HCT116 (cell line): ENCODE measurements at regions not wholly inside any gene's neighbourhood (a gene's known extent, or its start where the extent isn't known, plus 50 kb on each side); places are given as distances from the start of the nearest gene placed in this dataset.

Source experiments
- ATAC-seq: fragments of 200-7000 bp; cut with Tn5 transposase; 2 replicates; pipeline ENCODE4 v1.9.1; 2020; ENCODE audit warnings: mild to moderate bottlenecking, moderate library complexity
- BruUV-seq: library from RNA; stranded (reverse); fragments of 400-500 nt; replicated peaks from 2 replicates; lab custom pipeline; 2021; lab: Mats Ljungman, UMichigan
- CTCF ChIA-PET: fragments of 300-600 bp; sonication (Branson Sonifier 250); formaldehyde crosslinking; loops from one replicate; lab custom pipeline; 2021; ENCODE audit warnings: antibody characterized with exemption; lab: Charles Lee
- POLR2A ChIA-PET: fragments of 300-600, 350-600 bp; sonication (Branson Sonifier 250); formaldehyde crosslinking; loops from one replicate; lab custom pipeline; 2021; ENCODE audit warnings: antibody characterized with exemption; lab: Charles Lee
- RAD21 ChIA-PET, 2 experiments: fragments of 300-600 bp; sonication (Branson Sonifier 250); formaldehyde crosslinking; loops; one replicate each; lab custom pipeline; 2023; ENCODE audit warnings: low total read pairs in 2 of 2; ENCODE audit not compliant: uncharacterized antibody in 2 of 2, unreplicated experiment in 2 of 2, low non-redundant PET in 1 of 2; lab: Charles Lee
- DNase-seq: peaks from one replicate; pipeline ENCODE4 v3.0.0-alpha.2; 2010; ENCODE audit warnings: low read depth, low spot score
- H2AFZ ChIP-seq: fragments of 200-600 bp; shearing (Covaris generic), sonication (generic); 2 replicates; pipeline ENCODE4 v1.6.1; 2017; ENCODE audit warnings: low read depth, mixed run types, mixed read lengths, antibody characterized with exemption, low read length; ENCODE audit not compliant: poor library complexity, severe bottlenecking
- H3K27ac ChIP-seq: 2 replicates; pipeline ENCODE4 v1.5.1; 2012; ENCODE audit warnings: low read depth, low read length
- H3K27me3 ChIP-seq: fragments of 200-600 bp; sonication (generic); 2 replicates; pipeline ENCODE4 v1.6.1; 2016; ENCODE audit warnings: mixed run types, low read length, mixed read lengths; ENCODE audit not compliant: insufficient read depth
- H3K36me3 ChIP-seq, 2 experiments: fragments of 200-500 bp in 1 of 2; fragments of 200-600 bp in 1 of 2; sonication (Bioruptor generic) in 1 of 2; sonication (generic) in 1 of 2; 2 replicates each; pipeline versions ENCODE4 v1.5.1 to v1.6.1; 2014 to 2016; ENCODE audit warnings: low read length in 2 of 2, inconsistent platforms in 1 of 2, mixed read lengths in 1 of 2, mixed run types in 1 of 2; ENCODE audit not compliant: insufficient read depth in 2 of 2, control insufficient read depth in 1 of 2
- H3K4me1 ChIP-seq, 2 experiments: fragments of 200-600 bp in 1 of 2; sonication (generic) in 1 of 2; 2 replicates each; pipeline versions ENCODE4 v1.5.1 to v1.6.1; 2012 to 2017; ENCODE audit warnings: low read length in 2 of 2, inconsistent platforms in 1 of 2, mild to moderate bottlenecking in 1 of 2, mixed read lengths in 1 of 2, mixed run types in 1 of 2, moderate library complexity in 1 of 2; ENCODE audit not compliant: insufficient read depth in 2 of 2, control insufficient read depth in 1 of 2
- H3K4me2 ChIP-seq: fragments of 200-600 bp; sonication (generic); 2 replicates; pipeline ENCODE4 v1.6.1; 2017; ENCODE audit warnings: mixed run types, low read length, mixed read lengths
- H3K4me3 ChIP-seq, 2 experiments: fragments of 200-600 bp in 1 of 2; sonication (generic) in 1 of 2; replicated peaks in 1 of 2; 2 replicates each; pipeline ENCODE4 v1.5.1; 2011 to 2016; ENCODE audit warnings: low read length in 2 of 2, control low read depth in 1 of 2, low read depth in 1 of 2, mild to moderate bottlenecking in 1 of 2, mixed read lengths in 1 of 2, mixed run types in 1 of 2
- H3K79me2 ChIP-seq: fragments of 200-600 bp; sonication (generic); 2 replicates; pipeline ENCODE4 v1.6.1; 2017; ENCODE audit warnings: mild to moderate bottlenecking, mixed run types, low read length, moderate library complexity, mixed read lengths; ENCODE audit not compliant: insufficient read depth
- H3K9ac ChIP-seq: fragments of 200-600 bp; sonication (generic); 2 replicates; pipeline ENCODE4 v1.6.1; 2016; ENCODE audit warnings: low read length, mixed read lengths
- H3K9me2 ChIP-seq: fragments of 200-600 bp; sonication (generic), shearing (Covaris generic); 2 replicates; pipeline ENCODE4 v1.6.1; 2017; ENCODE audit warnings: mixed run types, mild to moderate bottlenecking, moderate library complexity; ENCODE audit not compliant: insufficient read depth
- H3K9me3 ChIP-seq, 2 experiments: fragments of 200-500 bp in 1 of 2; fragments of 200-600 bp in 1 of 2; sonication (Bioruptor generic) in 1 of 2; sonication (generic) in 1 of 2; 2 replicates each; pipeline ENCODE4 v1.6.1; 2014 to 2017; ENCODE audit warnings: low read length in 2 of 2, mixed read lengths in 2 of 2, inconsistent platforms in 1 of 2, low read depth in 1 of 2, mild to moderate bottlenecking in 1 of 2, mixed run types in 1 of 2, moderate library complexity in 1 of 2; ENCODE audit not compliant: control insufficient read depth in 1 of 2, insufficient read depth in 1 of 2
- H4K20me1 ChIP-seq: fragments of 200-600 bp; sonication (generic), shearing (Covaris generic); 2 replicates; pipeline ENCODE4 v1.6.1; 2017; ENCODE audit warnings: mixed run types, mild to moderate bottlenecking, moderate library complexity; ENCODE audit not compliant: insufficient read depth
- CBX3 ChIP-seq: IDR thresholded peaks from 2 replicates; pipeline ENCODE4 v1.6.1; 2012; ENCODE audit warnings: low read depth
- EZH2 ChIP-seq: fragments of 200-600 bp; sonication (generic); IDR thresholded peaks from 2 replicates; pipeline ENCODE4 v1.6.1; 2017; ENCODE audit warnings: antibody characterized with exemption, mixed run types
- FOSL1 ChIP-seq: IDR thresholded peaks from 2 replicates; pipeline ENCODE4 v1.6.1; 2012; ENCODE audit warnings: low read depth
- JUND ChIP-seq: IDR thresholded peaks from 2 replicates; pipeline ENCODE4 v1.6.1; 2012
- POLR2AphosphoS5 ChIP-seq: IDR thresholded peaks from 2 replicates; pipeline ENCODE4 v1.6.1; 2011; ENCODE audit warnings: mild to moderate bottlenecking, low read depth, low read length, moderate library complexity
- RAD21 ChIP-seq: IDR thresholded peaks from 2 replicates; pipeline ENCODE4 v1.6.1; 2012; ENCODE audit warnings: low read depth, mild to moderate bottlenecking
- SIN3A ChIP-seq: IDR thresholded peaks from 2 replicates; pipeline ENCODE4 v1.6.1; 2012; ENCODE audit warnings: low read depth
- TCF7L2 ChIP-seq: IDR thresholded peaks from 2 replicates; pipeline ENCODE4 v1.7.0; 2011; ENCODE audit warnings: borderline replicate concordance, inconsistent platforms; ENCODE audit not compliant: insufficient read depth, insufficient read length; ENCODE audit errors: extremely low read depth
- YY1 ChIP-seq: IDR thresholded peaks from 2 replicates; pipeline ENCODE4 v1.6.1; 2011; ENCODE audit warnings: low read length, low read depth, moderate library complexity, mild to moderate bottlenecking; ENCODE audit not compliant: insufficient replicate concordance; ENCODE audit errors: extremely low read depth
- ZFX ChIP-seq: fragments of 450-650 bp; IDR thresholded peaks from 2 replicates; pipeline ENCODE4 v1.6.1; 2017
- ZNF274 ChIP-seq: fragments of 200-500 bp; sonication (Bioruptor generic); IDR thresholded peaks from 2 replicates; pipeline ENCODE4 v1.6.1; 2014; ENCODE audit warnings: mild to moderate bottlenecking, low read depth, low read length, inconsistent platforms
- intact Hi-C: fragments of 100-400 bp; cut with micrococcal nuclease; formaldehyde crosslinking; loops from 2 replicates; pipeline ENCODE4 v1.10.0; 2022
- TF ChIP-seq, protein P1 (sequence below): IDR thresholded peaks from 2 replicates; pipeline ENCODE4 v1.6.1; 2012; ENCODE audit warnings: low read depth
- TF ChIP-seq, protein P2 (sequence below), 3 experiments: fragments of 200-600 bp in 1 of 3; sonication (generic) in 1 of 3; IDR thresholded peaks in 2 of 3; conservative IDR thresholded peaks in 1 of 3; 2 replicates each; pipeline ENCODE4 v1.5.1; 2012 to 2017; ENCODE audit warnings: low read depth in 2 of 3, low read length in 2 of 3, antibody characterized with exemption in 1 of 3, borderline replicate concordance in 1 of 3, control low read depth in 1 of 3, mild to moderate bottlenecking in 1 of 3, mixed read lengths in 1 of 3, mixed run types in 1 of 3, moderate library complexity in 1 of 3; ENCODE audit not compliant: insufficient read depth in 1 of 3
- TF ChIP-seq, protein P3 (sequence below): IDR thresholded peaks from 2 replicates; pipeline ENCODE4 v1.6.1; 2012
- TF ChIP-seq, protein P4 (sequence below): IDR thresholded peaks from 2 replicates; pipeline ENCODE4 v1.6.1; 2011; ENCODE audit warnings: mild to moderate bottlenecking, low read length, moderate library complexity; ENCODE audit not compliant: insufficient replicate concordance; ENCODE audit errors: extremely low read depth

DNA sequence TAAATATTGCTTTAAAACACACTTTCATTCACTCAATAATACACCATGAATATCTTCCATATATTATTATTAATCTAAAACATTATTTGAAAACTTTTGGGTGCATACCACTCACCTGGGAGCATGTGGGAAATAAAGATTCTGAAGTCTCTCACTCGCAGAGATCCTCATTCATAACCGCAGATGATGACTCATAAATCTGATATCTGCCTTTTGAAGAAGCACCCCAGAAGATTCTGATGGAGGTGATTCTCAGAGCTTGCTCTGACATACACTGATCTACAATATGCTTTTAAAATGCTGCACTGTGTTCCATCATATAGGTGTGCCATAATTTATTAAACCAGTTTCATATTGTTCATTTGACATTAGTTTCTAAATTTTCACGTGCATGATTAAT, 135.0 kb upstream of the SGK1 start:
- no peak overlapping the region for H3K27ac ChIP-seq
- no peak for DNase-seq
- H3K4me3 ChIP-seq: no peak overlapping the region
- ATAC-seq: no peak
- no peaks in the 10 kb centered on the region for H3K79me2 ChIP-seq
- TF ChIP-seq ZFX (no peak), EZH2 (no peak), POLR2AphosphoS5 (no peak), JUND (no peak), YY1 (no peak), ZNF274 (no peak), RAD21 (no peak), TCF7L2 (no peak), FOSL1 (no peak), CBX3 (no peak), SIN3A (no peak)
- TF ChIP-seq, protein P1, sequence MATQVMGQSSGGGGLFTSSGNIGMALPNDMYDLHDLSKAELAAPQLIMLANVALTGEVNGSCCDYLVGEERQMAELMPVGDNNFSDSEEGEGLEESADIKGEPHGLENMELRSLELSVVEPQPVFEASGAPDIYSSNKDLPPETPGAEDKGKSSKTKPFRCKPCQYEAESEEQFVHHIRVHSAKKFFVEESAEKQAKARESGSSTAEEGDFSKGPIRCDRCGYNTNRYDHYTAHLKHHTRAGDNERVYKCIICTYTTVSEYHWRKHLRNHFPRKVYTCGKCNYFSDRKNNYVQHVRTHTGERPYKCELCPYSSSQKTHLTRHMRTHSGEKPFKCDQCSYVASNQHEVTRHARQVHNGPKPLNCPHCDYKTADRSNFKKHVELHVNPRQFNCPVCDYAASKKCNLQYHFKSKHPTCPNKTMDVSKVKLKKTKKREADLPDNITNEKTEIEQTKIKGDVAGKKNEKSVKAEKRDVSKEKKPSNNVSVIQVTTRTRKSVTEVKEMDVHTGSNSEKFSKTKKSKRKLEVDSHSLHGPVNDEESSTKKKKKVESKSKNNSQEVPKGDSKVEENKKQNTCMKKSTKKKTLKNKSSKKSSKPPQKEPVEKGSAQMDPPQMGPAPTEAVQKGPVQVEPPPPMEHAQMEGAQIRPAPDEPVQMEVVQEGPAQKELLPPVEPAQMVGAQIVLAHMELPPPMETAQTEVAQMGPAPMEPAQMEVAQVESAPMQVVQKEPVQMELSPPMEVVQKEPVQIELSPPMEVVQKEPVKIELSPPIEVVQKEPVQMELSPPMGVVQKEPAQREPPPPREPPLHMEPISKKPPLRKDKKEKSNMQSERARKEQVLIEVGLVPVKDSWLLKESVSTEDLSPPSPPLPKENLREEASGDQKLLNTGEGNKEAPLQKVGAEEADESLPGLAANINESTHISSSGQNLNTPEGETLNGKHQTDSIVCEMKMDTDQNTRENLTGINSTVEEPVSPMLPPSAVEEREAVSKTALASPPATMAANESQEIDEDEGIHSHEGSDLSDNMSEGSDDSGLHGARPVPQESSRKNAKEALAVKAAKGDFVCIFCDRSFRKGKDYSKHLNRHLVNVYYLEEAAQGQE: no peak
- TF ChIP-seq, protein P2, sequence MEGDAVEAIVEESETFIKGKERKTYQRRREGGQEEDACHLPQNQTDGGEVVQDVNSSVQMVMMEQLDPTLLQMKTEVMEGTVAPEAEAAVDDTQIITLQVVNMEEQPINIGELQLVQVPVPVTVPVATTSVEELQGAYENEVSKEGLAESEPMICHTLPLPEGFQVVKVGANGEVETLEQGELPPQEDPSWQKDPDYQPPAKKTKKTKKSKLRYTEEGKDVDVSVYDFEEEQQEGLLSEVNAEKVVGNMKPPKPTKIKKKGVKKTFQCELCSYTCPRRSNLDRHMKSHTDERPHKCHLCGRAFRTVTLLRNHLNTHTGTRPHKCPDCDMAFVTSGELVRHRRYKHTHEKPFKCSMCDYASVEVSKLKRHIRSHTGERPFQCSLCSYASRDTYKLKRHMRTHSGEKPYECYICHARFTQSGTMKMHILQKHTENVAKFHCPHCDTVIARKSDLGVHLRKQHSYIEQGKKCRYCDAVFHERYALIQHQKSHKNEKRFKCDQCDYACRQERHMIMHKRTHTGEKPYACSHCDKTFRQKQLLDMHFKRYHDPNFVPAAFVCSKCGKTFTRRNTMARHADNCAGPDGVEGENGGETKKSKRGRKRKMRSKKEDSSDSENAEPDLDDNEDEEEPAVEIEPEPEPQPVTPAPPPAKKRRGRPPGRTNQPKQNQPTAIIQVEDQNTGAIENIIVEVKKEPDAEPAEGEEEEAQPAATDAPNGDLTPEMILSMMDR (IDR thresholded peaks at IDR 0.05 in 2 of 3, conservative IDR thresholded peaks at IDR 0.05 in 1 of 3; ENCODE audit: borderline replicate concordance in 1 of 3, insufficient read depth in 1 of 3, low read depth in 2 of 3, low read length in 2 of 3): no peak
- TF ChIP-seq, protein P3, sequence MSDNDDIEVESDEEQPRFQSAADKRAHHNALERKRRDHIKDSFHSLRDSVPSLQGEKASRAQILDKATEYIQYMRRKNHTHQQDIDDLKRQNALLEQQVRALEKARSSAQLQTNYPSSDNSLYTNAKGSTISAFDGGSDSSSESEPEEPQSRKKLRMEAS: no peak
- TF ChIP-seq, protein P4, sequence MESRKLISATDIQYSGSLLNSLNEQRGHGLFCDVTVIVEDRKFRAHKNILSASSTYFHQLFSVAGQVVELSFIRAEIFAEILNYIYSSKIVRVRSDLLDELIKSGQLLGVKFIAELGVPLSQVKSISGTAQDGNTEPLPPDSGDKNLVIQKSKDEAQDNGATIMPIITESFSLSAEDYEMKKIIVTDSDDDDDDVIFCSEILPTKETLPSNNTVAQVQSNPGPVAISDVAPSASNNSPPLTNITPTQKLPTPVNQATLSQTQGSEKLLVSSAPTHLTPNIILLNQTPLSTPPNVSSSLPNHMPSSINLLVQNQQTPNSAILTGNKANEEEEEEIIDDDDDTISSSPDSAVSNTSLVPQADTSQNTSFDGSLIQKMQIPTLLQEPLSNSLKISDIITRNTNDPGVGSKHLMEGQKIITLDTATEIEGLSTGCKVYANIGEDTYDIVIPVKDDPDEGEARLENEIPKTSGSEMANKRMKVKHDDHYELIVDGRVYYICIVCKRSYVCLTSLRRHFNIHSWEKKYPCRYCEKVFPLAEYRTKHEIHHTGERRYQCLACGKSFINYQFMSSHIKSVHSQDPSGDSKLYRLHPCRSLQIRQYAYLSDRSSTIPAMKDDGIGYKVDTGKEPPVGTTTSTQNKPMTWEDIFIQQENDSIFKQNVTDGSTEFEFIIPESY: no peak
- TF ChIP-seq, all 23 proteins: peak for 0
- H3K9me3 ChIP-seq: no peaks in the 10 kb centered on the region
- H3K9me2 ChIP-seq: no peaks in the 10 kb centered on the region
- no peaks in the 10 kb centered on the region for H4K20me1 ChIP-seq
- BruUV-seq: no TSS peak
- no peaks in the 10 kb centered on the region for H3K36me3 ChIP-seq
- ChIA-PET RAD21 (no interaction called here), CTCF (no interaction called here), POLR2A (no interaction called here)
- H3K4me1 ChIP-seq: peaks cover 3 to 6% of the 10 kb centered on the region in 2 experiments; a peak in 2 of 4 replicates
- no peak overlapping the region for H3K9ac ChIP-seq
- H3K4me2 ChIP-seq: no peak overlapping the region
- no peak overlapping the region for H2AFZ ChIP-seq
- no peaks in the 10 kb centered on the region for H3K27me3 ChIP-seq
- intact Hi-C loops: no loop called here
